Cerebellar nuclear complex (tissue), 1 donor: ENCODE measurements at regions not wholly inside any gene's neighbourhood (a gene's known extent, or its start where the extent isn't known, plus 50 kb on each side); places are given as distances from the start of the nearest gene placed in this dataset.

Experiments
- DNase-seq, 2 experiments: peaks; one replicate each; lab custom pipeline; 2025; lab: John Stamatoyannopoulos, UW

- no peak for DNase-seq
Observed at GRCh38 chr14:99064262-99064954, 207.6 kb downstream of the BCL11B start.

- DNase-seq, result no peak
Observed at GRCh38 chr14:99065551-99065950, 206.4 kb downstream of the BCL11B start.

GRCh38 chr14:99066378-99066777 is 205.6 kb downstream of the BCL11B start:
- DNase-seq, result no peak

- no peak for DNase-seq
Observed at GRCh38 chr14:99067141-99067920, 204.7 kb downstream of the BCL11B start.

- DNase-seq, result no peak
Observed at GRCh38 chr14:99067927-99068326, 204.1 kb downstream of the BCL11B start.

- DNase-seq, result no peak
Observed at GRCh38 chr14:99069946-99070345, 202.1 kb downstream of the BCL11B start.

GRCh38 chr14:99072433-99072832 is 199.6 kb downstream of the BCL11B start:
- no peak for DNase-seq

GRCh38 chr14:99072956-99073355 is 199.0 kb downstream of the BCL11B start:
- no peak for DNase-seq

GRCh38 chr14:99073431-99073830 is 198.6 kb downstream of the BCL11B start:
- DNase-seq, result no peak

- DNase-seq, result no peak
Observed at GRCh38 chr14:99075061-99075460, 196.9 kb downstream of the BCL11B start.

- DNase-seq, result no peak
Observed at GRCh38 chr14:99075771-99076375, 196.1 kb downstream of the BCL11B start.

GRCh38 chr14:99077076-99077843 is 194.7 kb downstream of the BCL11B start:
- DNase-seq, result no peak

- DNase-seq, result no peak
Observed at GRCh38 chr14:99077844-99078236, 194.2 kb downstream of the BCL11B start.

- DNase-seq, result no peak
Observed at GRCh38 chr14:99078426-99078825, 193.6 kb downstream of the BCL11B start.

GRCh38 chr14:99079061-99079727 is 192.8 kb downstream of the BCL11B start:
- DNase-seq, result no peak

- DNase-seq, result no peak
Observed at GRCh38 chr14:99080306-99080705, 191.7 kb downstream of the BCL11B start.

- DNase-seq, result no peak
Observed at GRCh38 chr14:99081156-99081765, 190.7 kb downstream of the BCL11B start.

- DNase-seq, result no peak
Observed at GRCh38 chr14:99081880-99082279, 190.1 kb downstream of the BCL11B start.

- DNase-seq, result no peak
Observed at GRCh38 chr14:99093532-99094517, 178.2 kb downstream of the BCL11B start.

GRCh38 chr14:99094901-99095300 is 177.1 kb downstream of the BCL11B start:
- DNase-seq, result no peak
